Vagina (tissue), 2 donors: ENCODE measurements at regions not wholly inside any gene's neighbourhood (a gene's known extent, or its start where the extent isn't known, plus 50 kb on each side); places are given as distances from the start of the nearest gene placed in this dataset.

ENCODE experiments used
- DNase-seq, 2 donors: peaks; one replicate each; pipeline ENCODE4 v3.0.0-alpha.2; 2017; ENCODE audit errors: extremely low spot score in 2 of 2
- H3K27ac ChIP-seq: fragments of 200-600 bp; sonication (generic); one replicate; pipeline ENCODE4 v1.5.1; 2019
- H3K27me3 ChIP-seq: fragments of 200-600 bp; sonication (generic); one replicate; pipeline ENCODE4 v1.5.1; 2019
- H3K36me3 ChIP-seq, 2 donors: fragments of 200-600 bp; sonication (generic); one replicate each; pipeline ENCODE4 v1.5.1; 2017 to 2019
- H3K4me1 ChIP-seq: fragments of 200-600 bp; sonication (generic); one replicate; pipeline ENCODE4 v1.5.1; 2019
- H3K4me3 ChIP-seq, 2 donors: fragments of 200-600 bp; sonication (generic); 1 replicate in 1 of 2; 2 replicates in 1 of 2; pipeline ENCODE4 v1.5.1; 2016 to 2019
- H3K9me3 ChIP-seq: fragments of 200-600 bp; sonication (generic); one replicate; pipeline ENCODE4 v1.5.1; 2019
- CTCF ChIP-seq, 3 experiments: fragments of 450-650 bp in 2 of 3; fragments of 200-600 bp in 1 of 3; sonication (generic) in 1 of 3; IDR thresholded peaks; one replicate each; pipeline ENCODE4 v1.5.1; 2017 to 2019; ENCODE audit warnings: antibody characterized with exemption in 3 of 3, mild to moderate bottlenecking in 2 of 3, moderate library complexity in 2 of 3
- POLR2A ChIP-seq, 2 donors: fragments of 450-650 bp; IDR thresholded peaks; one replicate each; pipeline ENCODE4 v1.6.1; 2017; ENCODE audit warnings: antibody characterized with exemption in 2 of 2, mild to moderate bottlenecking in 2 of 2, moderate library complexity in 2 of 2
- POLR2AphosphoS5 ChIP-seq, 2 donors: sonication (generic); formaldehyde crosslinking; IDR thresholded peaks; one replicate each; pipeline ENCODE4 v1.9.0; 2017; ENCODE audit warnings: antibody characterized with exemption in 2 of 2, mild to moderate bottlenecking in 2 of 2, low read depth in 1 of 2; ENCODE audit not compliant: insufficient read depth in 1 of 2
- intact Hi-C: fragments of 100-400 bp; cut with DNase I; formaldehyde crosslinking; loops from one replicate; pipeline ENCODE4 v1.15.1; 2023

GRCh38 chr15:94008104-94009074 lies 223.0 kb upstream of the MCTP2 start:
- H3K9me3 ChIP-seq, result no peaks in the 10 kb centered on the region
- no peak overlapping the region for H3K4me3 ChIP-seq
- no peak overlapping the region for H3K27ac ChIP-seq
- no peak for DNase-seq
- intact Hi-C loops, result no loop called here
- TF ChIP-seq POLR2A (IDR thresholded peaks at IDR 0.05), result no peak
- TF ChIP-seq POLR2AphosphoS5 (IDR thresholded peaks at IDR 0.05; ENCODE audit: insufficient read depth in 1 of 2, low read depth in 1 of 2), result no peak
- TF ChIP-seq CTCF (IDR thresholded peaks at IDR 0.05), result no peak
- H3K4me1 ChIP-seq, result no peaks in the 10 kb centered on the region
- no peaks in the 10 kb centered on the region for H3K36me3 ChIP-seq
- H3K27me3 ChIP-seq, result no peaks in the 10 kb centered on the region

GRCh38 chr15:94004697-94005096 lies 226.7 kb upstream of the MCTP2 start:
- Histone ChIP-seq H3K36me3 (no peaks in the 10 kb centered on the region), H3K4me3 (no peak overlapping the region), H3K4me1 (peaks cover 5% of the 10 kb centered on the region), H3K9me3 (no peaks in the 10 kb centered on the region), H3K27me3 (no peaks in the 10 kb centered on the region), H3K27ac (no peak overlapping the region)
- no peak for DNase-seq
- intact Hi-C loops, result no loop called here
- TF ChIP-seq CTCF (IDR thresholded peaks at IDR 0.05) (no peak), POLR2AphosphoS5 (IDR thresholded peaks at IDR 0.05; ENCODE audit: insufficient read depth in 1 of 2, low read depth in 1 of 2) (no peak), POLR2A (IDR thresholded peaks at IDR 0.05) (no peak)

GRCh38 chr15:94002041-94002440 lies 229.3 kb upstream of the MCTP2 start:
- Histone ChIP-seq H3K36me3 (no peaks in the 10 kb centered on the region), H3K4me3 (no peak overlapping the region), H3K27me3 (no peaks in the 10 kb centered on the region), H3K27ac (no peak overlapping the region), H3K4me1 (peaks cover 5% of the 10 kb centered on the region), H3K9me3 (no peaks in the 10 kb centered on the region)
- intact Hi-C loops, result no loop called here
- no peak for DNase-seq
- TF ChIP-seq POLR2A (IDR thresholded peaks at IDR 0.05) (no peak), CTCF (IDR thresholded peaks at IDR 0.05) (no peak), POLR2AphosphoS5 (IDR thresholded peaks at IDR 0.05; ENCODE audit: insufficient read depth in 1 of 2, low read depth in 1 of 2) (no peak)

- Histone ChIP-seq H3K36me3 (no peaks in the 10 kb centered on the region), H3K4me1 (peaks cover 5% of the 10 kb centered on the region), H3K4me3 (no peak overlapping the region), H3K27ac (no peak overlapping the region), H3K9me3 (no peaks in the 10 kb centered on the region), H3K27me3 (no peaks in the 10 kb centered on the region)
- intact Hi-C loops, result no loop called here
- TF ChIP-seq POLR2AphosphoS5 (IDR thresholded peaks at IDR 0.05; ENCODE audit: insufficient read depth in 1 of 2, low read depth in 1 of 2) (no peak), POLR2A (IDR thresholded peaks at IDR 0.05) (no peak), CTCF (IDR thresholded peaks at IDR 0.05) (no peak)
- DNase-seq, result peak in 1 of 2 donors; percentile 25
Observed at GRCh38 chr15:94001255-94001801, 230.0 kb upstream of the MCTP2 start.

GRCh38 chr15:94000606-94001005 lies 230.8 kb upstream of the MCTP2 start:
- no peak for TF ChIP-seq POLR2A (IDR thresholded peaks at IDR 0.05)
- no peak for TF ChIP-seq CTCF (IDR thresholded peaks at IDR 0.05)
- TF ChIP-seq POLR2AphosphoS5 (IDR thresholded peaks at IDR 0.05; ENCODE audit: insufficient read depth in 1 of 2, low read depth in 1 of 2), result no peak
- Histone ChIP-seq H3K27me3 (no peaks in the 10 kb centered on the region), H3K9me3 (no peaks in the 10 kb centered on the region), H3K4me1 (peaks cover 5% of the 10 kb centered on the region), H3K27ac (no peak overlapping the region), H3K36me3 (no peaks in the 10 kb centered on the region), H3K4me3 (no peak overlapping the region)
- DNase-seq, result peak in 1 of 2 donors; percentile 75
- intact Hi-C loops, result no loop called here
